NCI-H748 treated with DMSO at 0.1 percent for 48 hours (cell line): ENCODE measurements at regions not wholly inside any gene's neighbourhood (a gene's known extent, or its start where the extent isn't known, plus 50 kb on each side); places are given as distances from the start of the nearest gene placed in this dataset.

Experiments
- DNase-seq: peaks from one replicate; lab custom pipeline; 2025; lab: John Stamatoyannopoulos, UW

DNA sequence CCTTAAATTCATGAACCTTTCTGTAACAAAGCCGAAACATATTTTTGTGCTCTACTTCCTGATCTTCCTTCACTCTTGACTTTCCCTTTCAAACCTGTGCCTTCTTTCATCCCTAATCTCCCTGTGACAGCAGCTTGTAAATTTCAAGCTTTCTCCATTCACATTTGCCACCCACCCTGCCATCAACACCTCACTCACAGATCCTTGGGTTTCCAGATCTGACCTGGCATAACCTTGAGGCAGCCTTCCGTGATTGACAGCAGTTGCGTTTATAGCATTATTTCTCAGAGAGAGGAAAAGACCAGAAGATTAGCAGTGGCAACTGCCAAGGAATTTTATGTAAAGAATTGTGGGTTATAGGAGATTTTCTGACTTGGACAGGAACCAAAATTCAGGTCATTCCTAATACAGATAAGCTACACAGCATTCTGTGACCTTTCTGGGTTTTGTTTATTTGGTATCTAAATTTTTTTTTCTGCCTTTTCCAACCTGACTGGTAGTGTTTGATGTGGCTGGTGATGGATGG, 260.0 kb downstream of the NR2F1-AS1 start:
- no peak for DNase-seq

DNA sequence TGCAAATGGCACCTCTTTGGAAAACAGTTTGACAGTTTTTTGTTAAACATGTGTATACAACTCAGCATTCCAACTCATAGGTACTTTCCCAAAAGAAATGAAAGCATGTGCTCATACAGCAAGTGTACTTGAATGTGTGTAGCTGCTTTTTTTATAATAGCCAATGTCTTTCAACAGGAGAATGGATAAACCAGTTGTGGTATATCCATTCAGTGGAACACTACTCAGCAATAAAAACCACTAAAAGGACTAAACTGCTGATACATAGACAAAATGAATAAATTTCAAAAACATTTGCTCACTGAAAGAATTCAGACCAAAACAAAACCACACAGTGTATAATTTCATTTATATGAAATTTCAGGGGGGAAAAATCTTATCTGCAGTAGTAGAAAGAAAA, 267.3 kb downstream of the NR2F1-AS1 start:
- no peak for DNase-seq

- no peak for DNase-seq
These were observed 269.1 kb downstream of the NR2F1-AS1 start for GRCh38 chr5:93311881-93312280.

GRCh38 chr5:93307557-93307956, 273.5 kb downstream of the NR2F1-AS1 start:
- DNase-seq = no peak

- DNase-seq = no peak
These were observed 275.0 kb downstream of the NR2F1-AS1 start for GRCh38 chr5:93305984-93306383.

GRCh38 chr5:93304456-93305250, 276.4 kb downstream of the NR2F1-AS1 start:
- DNase-seq = no peak

DNA sequence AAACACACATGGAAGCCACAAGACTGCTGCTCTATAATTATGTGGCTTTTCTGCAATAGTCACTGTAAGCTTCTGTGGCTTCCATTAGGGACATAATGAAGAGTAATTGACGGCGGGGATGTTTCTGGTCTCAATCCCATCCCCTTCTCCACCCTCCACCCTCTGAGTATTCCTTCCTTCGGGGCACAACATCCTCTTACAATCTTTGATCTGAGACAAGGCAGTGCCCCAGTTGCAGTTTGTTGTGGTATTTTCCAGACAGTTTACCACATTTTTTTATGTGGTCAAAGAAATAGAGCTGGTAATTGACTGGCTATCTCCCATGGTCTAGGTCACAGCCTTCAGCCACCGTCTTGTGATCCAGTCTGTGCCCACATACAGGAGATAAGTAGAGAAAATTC, 277.7 kb downstream of the NR2F1-AS1 start:
- DNase-seq = no peak

DNA sequence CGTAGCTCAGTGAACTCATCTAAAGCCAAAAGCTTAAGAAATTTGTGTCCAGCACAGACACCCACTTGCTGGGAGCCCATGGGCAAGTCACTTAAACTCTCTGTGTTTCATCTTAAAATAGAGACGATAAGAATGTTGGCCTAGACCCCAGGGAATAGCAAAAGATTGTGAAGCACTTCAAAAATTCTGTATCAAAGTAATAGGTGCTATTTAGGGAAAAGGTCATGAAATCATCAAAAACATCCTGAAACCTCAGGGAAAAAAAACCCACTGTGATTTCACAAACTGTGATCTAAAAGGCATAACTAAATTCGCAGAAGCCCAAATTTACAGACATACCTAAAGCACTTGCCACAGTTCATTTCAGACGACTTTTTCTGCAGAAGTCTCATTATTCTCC, 278.3 kb downstream of the NR2F1-AS1 start:
- no peak for DNase-seq

DNA sequence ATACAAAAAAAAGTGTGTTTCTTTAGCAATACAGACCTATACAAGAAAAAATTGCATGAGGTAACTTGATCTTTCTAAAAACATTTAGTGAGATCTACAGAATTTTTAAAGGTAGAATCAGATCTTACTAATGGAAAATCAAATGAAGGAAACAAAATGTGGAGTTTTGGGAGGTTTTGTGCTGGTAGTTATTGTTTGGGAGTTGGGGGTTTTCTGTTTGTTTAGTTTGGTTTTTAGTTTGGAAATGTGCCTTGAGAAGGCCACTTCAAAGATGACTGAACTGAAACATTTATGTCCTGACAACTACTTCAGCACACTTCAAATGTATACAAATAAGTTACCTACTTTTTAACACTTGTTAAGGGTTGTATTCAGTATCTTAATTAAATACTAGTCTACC, 280.1 kb downstream of the NR2F1-AS1 start:
- DNase-seq = no peak

- no peak for DNase-seq
These were observed 280.6 kb downstream of the NR2F1-AS1 start for GRCh38 chr5:93300309-93300923.

DNA sequence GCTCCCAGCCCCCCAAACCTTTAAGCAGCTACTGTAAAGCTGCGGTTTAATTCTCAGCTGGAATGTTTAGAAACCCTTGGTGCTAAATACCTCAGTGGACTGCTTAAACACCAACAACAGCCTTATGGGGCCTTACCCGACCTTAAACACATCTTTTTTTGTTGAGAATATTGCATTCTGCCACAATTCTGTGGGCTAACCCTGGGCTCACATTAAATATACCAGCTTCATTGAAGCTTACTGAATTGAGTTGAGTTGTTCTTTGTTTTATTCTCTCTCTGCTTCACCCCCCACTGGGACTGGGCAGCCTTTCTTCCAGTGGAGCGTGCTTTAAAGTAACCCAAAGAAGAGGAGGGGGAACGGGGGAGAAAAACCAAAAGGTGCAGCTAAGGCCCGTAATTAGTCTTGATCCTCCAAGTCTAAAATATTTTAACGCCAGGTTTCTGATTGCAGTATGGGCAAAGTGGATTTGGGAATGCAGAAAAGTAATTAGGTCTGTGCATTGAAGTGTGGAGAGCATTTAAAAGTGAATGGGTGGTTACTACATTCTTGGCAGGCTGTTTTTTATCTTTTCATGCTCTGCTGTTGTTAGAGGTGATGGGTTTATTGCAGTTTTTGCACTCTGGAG, 281.2 kb downstream of the NR2F1-AS1 start:
- no peak for DNase-seq

DNA sequence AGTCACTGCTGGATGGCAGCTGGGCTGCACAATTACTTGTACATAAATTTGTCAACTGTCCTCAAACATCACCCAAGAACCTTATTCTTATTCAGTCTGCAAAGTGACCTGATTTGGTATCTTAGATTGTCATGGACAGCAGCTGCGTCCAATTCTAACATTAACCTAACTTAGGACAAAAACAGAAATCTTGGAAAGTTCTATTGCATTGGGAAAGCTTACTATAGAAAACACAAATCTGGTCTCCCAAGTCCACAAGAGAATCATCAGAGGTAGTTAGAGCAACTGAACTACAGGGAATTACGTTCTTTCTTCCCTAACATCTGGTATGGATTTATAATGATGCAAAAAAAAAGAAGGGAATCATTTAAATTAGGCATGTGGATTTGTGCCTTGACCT, 283.9 kb downstream of the NR2F1-AS1 start:
- no peak for DNase-seq

- DNase-seq = no peak
These were observed 284.7 kb downstream of the NR2F1-AS1 start for GRCh38 chr5:93296338-93296737.

GRCh38 chr5:93294996-93295395, 286.0 kb downstream of the NR2F1-AS1 start:
- no peak for DNase-seq

- no peak for DNase-seq
These were observed 286.8 kb downstream of the NR2F1-AS1 start for GRCh38 chr5:93294199-93294598.

DNA sequence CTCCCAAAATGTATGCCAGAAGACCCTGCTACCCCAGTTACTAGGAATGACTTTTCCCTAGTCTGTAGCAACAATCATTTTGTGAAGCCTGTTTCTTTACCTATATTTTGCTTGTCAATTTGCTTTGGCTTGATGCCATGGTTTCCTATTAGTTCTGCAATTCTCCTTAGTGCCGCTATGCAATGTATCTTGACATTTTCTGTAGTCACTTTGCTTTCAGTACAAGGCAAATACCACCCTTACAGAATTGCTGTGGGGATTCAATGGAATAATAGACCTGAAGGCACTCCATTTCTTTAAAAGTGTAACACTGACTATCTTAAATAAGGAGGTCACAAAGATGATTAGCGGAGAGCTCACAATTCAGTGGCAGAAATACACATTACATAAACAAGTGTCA, 291.1 kb downstream of the NR2F1-AS1 start:
- peak; percentile 21 for DNase-seq

DNA sequence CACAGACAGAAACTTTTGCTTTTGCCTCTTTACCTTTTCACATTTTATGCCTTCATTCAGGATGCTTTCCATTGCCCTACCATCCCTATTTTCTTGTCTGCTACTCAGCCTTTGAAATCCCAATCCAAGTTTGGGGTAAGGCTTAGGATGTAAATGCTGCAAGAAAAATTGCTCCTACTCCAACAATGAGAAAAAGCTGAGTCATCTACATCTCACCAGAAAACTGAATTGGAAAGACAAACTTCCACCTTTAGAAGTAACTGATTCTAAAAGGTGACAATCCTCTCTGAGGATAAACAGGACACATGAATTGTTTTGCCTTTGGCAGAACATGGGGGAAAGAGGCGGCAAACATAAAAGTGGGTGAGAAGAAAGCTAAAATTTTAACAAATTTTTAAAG, 295.6 kb downstream of the NR2F1-AS1 start:
- no peak for DNase-seq

DNA sequence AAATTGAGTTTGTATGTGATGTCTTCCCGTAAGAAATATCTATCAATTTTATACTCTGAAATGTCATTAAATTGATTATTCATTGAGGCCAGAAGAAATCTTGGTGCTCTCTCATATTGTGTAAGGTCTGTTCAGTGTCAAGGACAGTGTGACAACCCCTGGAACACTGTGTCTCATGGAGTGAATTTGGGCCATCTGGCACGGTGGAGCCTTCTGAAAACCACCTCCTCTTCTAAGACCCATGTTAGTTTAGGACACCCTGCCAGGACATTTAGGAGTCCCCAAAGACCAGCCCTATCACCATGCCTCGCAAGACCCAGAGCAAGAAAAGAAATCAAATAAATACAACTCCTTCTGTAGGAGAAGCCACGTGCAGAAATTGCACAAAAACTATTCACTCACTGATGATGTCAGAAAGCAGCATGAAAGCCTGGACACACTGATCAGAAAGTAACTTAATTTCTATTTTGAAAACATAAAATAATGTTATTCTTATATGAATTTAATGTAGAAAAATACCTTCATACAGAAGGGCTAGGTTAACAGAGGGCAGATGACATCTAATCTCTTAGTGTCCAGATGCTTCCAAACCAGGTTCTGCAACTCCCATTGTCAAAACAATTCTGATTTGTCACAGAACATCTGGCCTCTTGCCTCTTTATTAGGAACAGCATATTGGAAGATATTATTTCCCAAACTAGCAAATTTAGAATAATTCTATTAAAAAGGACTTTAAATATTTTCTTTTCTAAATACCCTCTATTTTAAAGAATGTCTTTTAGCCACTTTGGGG, 298.8 kb downstream of the NR2F1-AS1 start:
- DNase-seq = no peak

- peak; percentile 49 for DNase-seq
These were observed 300.5 kb downstream of the NR2F1-AS1 start for GRCh38 chr5:93280518-93280917.

DNA sequence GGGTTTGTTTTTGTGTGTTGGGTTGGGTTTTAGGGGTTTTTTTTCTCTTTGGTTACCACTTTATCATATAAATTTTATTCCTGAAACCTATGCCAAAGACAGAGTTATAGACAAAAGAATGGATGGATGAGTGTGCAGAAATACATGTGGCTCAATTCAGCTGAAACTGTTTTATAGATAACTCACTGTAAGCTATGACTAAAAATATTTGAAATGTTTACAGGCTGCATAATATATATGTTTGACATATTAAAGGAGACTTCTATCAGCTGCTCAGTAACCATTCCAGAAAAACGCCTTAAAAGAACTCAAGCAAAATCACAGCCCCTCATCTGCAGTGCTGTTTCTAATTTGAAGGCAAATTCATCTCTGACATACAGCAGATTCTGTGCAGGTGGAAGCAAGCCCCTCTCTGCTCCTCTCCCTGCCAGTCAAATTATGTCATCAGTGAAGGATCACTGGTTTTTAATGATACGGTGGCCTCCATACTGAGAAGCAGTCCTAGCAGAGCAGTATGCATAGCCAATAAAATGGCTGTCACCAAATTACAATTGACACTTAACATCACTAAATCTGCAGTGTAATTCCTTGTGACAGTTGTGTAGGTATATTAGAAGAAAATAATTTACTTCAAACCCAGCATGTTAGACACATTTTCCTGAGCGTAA, 301.6 kb downstream of the NR2F1-AS1 start:
- no peak for DNase-seq

GRCh38 chr5:93278896-93279295, 302.1 kb downstream of the NR2F1-AS1 start:
- DNase-seq = no peak

- no peak for DNase-seq
These were observed 304.0 kb downstream of the NR2F1-AS1 start for GRCh38 chr5:93277051-93277450.
